GM12878 (cell line): ENCODE measurements at regions not wholly inside any gene's neighbourhood (a gene's known extent, or its start where the extent isn't known, plus 50 kb on each side); places are given as distances from the start of the nearest gene placed in this dataset.

Source experiments
- ATAC-seq: fragments of 200-7000 bp; cut with Tn5 transposase; 3 replicates; pipeline ENCODE4 v1.9.1; 2020; ENCODE audit warnings: mild to moderate bottlenecking, moderate library complexity
- BruUV-seq: library from RNA; stranded (reverse); fragments of 400-500 nt; replicated peaks from 2 replicates; lab custom pipeline; 2021; lab: Mats Ljungman, UMichigan
- CTCF ChIA-PET: fragments of 300-600 bp; sonication (Branson Sonifier 250); formaldehyde crosslinking; extraction: SDS; loops from one replicate; lab custom pipeline; 2021; ENCODE audit warnings: inconsistent platforms; lab: Yijun Ruan, JAX
- POLR2A ChIA-PET: fragments of 350-600 bp; formaldehyde crosslinking; extraction: SDS; loops from one replicate; lab custom pipeline; 2021; ENCODE audit warnings: inconsistent platforms; lab: Charles Lee
- RAD21 ChIA-PET: fragments of 300-600 bp; sonication (Branson Sonifier 250); formaldehyde crosslinking; loops from one replicate; lab custom pipeline; 2023; ENCODE audit warnings: antibody characterized with exemption; ENCODE audit not compliant: unreplicated experiment; lab: Charles Lee
- SMC1A ChIA-PET: fragments of 300-600 bp; sonication (Branson Sonifier 250); formaldehyde crosslinking; loops from one replicate; lab custom pipeline; 2023; ENCODE audit not compliant: unreplicated experiment, uncharacterized antibody; lab: Charles Lee
- DNase-seq: peaks from one replicate; pipeline ENCODE4 v3.0.0-alpha.2; 2011; ENCODE audit warnings: low read depth, low spot score
- FAIRE-seq: peaks from 3 replicates; lab custom pipeline; 2011; peaks lifted over from hg19 to GRCh38; lab: Jason Lieb, UNC
- H2AFZ ChIP-seq: 2 replicates; pipeline ENCODE4 v1.6.0; 2011; ENCODE audit warnings: low read depth, low read length, control low read depth; ENCODE audit not compliant: control insufficient read depth
- H3K27ac ChIP-seq: 2 replicates; pipeline ENCODE4 v1.5.1; 2011; ENCODE audit warnings: control low read depth; ENCODE audit not compliant: control insufficient read depth, insufficient read depth
- H3K27me3 ChIP-seq, 2 experiments: replicated peaks in 1 of 2; 2 replicates each; pipeline versions ENCODE4 v1.6.0 to v1.6.1; 2011; ENCODE audit warnings: low read length in 1 of 2; ENCODE audit not compliant: control insufficient read depth in 2 of 2, insufficient read depth in 2 of 2
- H3K36me3 ChIP-seq, 2 experiments: 2 replicates each; pipeline ENCODE4 v1.5.1; 2011; ENCODE audit warnings: low read length in 1 of 2; ENCODE audit not compliant: control insufficient read depth in 2 of 2, insufficient read depth in 2 of 2
- H3K4me1 ChIP-seq: 2 replicates; pipeline ENCODE4 v1.6.1; 2011; ENCODE audit warnings: mild to moderate bottlenecking, low read length, moderate library complexity, mixed read lengths; ENCODE audit not compliant: control insufficient read depth, insufficient read depth
- H3K4me2 ChIP-seq: 2 replicates; pipeline ENCODE4 v1.6.0; 2011; ENCODE audit warnings: control low read depth; ENCODE audit not compliant: control insufficient read depth, insufficient read depth
- H3K4me3 ChIP-seq: fragments of 200-600 bp; sonication (generic); 2 replicates; pipeline ENCODE4 v1.5.1; 2016
- H3K79me2 ChIP-seq: 2 replicates; pipeline ENCODE4 v1.6.0; 2011; ENCODE audit warnings: low read length; ENCODE audit not compliant: control insufficient read depth, insufficient read depth
- H3K9ac ChIP-seq: 2 replicates; pipeline ENCODE4 v1.8.0; 2011; ENCODE audit warnings: low read length, control low read depth, mixed read lengths; ENCODE audit not compliant: control insufficient read depth, insufficient read depth
- H3K9me3 ChIP-seq: replicated peaks from 3 replicates; pipeline ENCODE4 v1.5.1; 2011; ENCODE audit warnings: mild to moderate bottlenecking, low read length; ENCODE audit not compliant: control insufficient read depth, insufficient read depth
- H4K20me1 ChIP-seq: 2 replicates; pipeline ENCODE4 v1.6.0; 2011; ENCODE audit not compliant: control insufficient read depth, insufficient read depth
- ATF3 ChIP-seq: IDR thresholded peaks from 2 replicates; pipeline ENCODE4 v1.6.1; 2011; ENCODE audit warnings: low read depth, mild to moderate bottlenecking, low read length, moderate library complexity, borderline replicate concordance; ENCODE audit errors: extremely low read depth
- EGR1 ChIP-seq, 2 experiments: IDR thresholded peaks; 1 replicate in 1 of 2; 2 replicates in 1 of 2; pipeline ENCODE4 v1.6.1; 2011 to 2012; ENCODE audit warnings: low read depth in 2 of 2, low read length in 2 of 2, borderline replicate concordance in 1 of 2, mild to moderate bottlenecking in 1 of 2, moderate library complexity in 1 of 2
- EZH2 ChIP-seq: IDR thresholded peaks from 2 replicates; pipeline ENCODE4 v1.6.1; 2012; ENCODE audit warnings: low read depth, mild to moderate bottlenecking, control low read depth, inconsistent platforms, low read length, borderline replicate concordance; ENCODE audit not compliant: control insufficient read depth
- IKZF2 ChIP-seq, 2 experiments: fragments of 450-650 bp; IDR thresholded peaks; 2 replicates each; pipeline ENCODE4 v1.6.1; 2017; ENCODE audit warnings: mild to moderate bottlenecking in 2 of 2, moderate library complexity in 2 of 2
- IRF4 ChIP-seq: IDR thresholded peaks from 2 replicates; pipeline ENCODE4 v1.6.1; 2011; ENCODE audit warnings: low read depth, low read length
- JUNB ChIP-seq: IDR thresholded peaks from 2 replicates; pipeline ENCODE4 v1.6.1; 2016; ENCODE audit warnings: antibody characterized with exemption, mild to moderate bottlenecking
- NFYB ChIP-seq: IDR thresholded peaks from 2 replicates; pipeline ENCODE4 v1.6.1; 2011; ENCODE audit warnings: low read depth, mild to moderate bottlenecking, low read length, improper control_type of control experiment, moderate library complexity; ENCODE audit not compliant: insufficient read depth
- POLR2A ChIP-seq: IDR thresholded peaks from 2 replicates; pipeline ENCODE4 v1.6.1; 2011; ENCODE audit warnings: low read depth, mild to moderate bottlenecking, low read length
- PRDM15 ChIP-seq: fragments of 450-650 bp; formaldehyde crosslinking; IDR thresholded peaks from 2 replicates; pipeline ENCODE4 v1.4.0; 2020; ENCODE audit warnings: mild to moderate bottlenecking, moderate library complexity
- RUNX3 ChIP-seq: IDR thresholded peaks from 2 replicates; pipeline ENCODE4 v1.6.1; 2012; ENCODE audit warnings: low read length, inconsistent platforms
- SIN3A ChIP-seq: IDR thresholded peaks from 2 replicates; pipeline ENCODE4 v1.6.1; 2012; ENCODE audit warnings: low read depth, low read length, improper control_type of control experiment
- SUZ12 ChIP-seq: fragments of 200-600 bp; sonication (generic); IDR thresholded peaks from one replicate; pipeline ENCODE4 v1.6.1; 2018; ENCODE audit warnings: antibody characterized with exemption, mild to moderate bottlenecking; ENCODE audit not compliant: unreplicated experiment
- TBL1XR1 ChIP-seq: IDR thresholded peaks from 2 replicates; pipeline ENCODE4 v1.6.1; 2012; ENCODE audit warnings: low read depth, low read length, improper control_type of control experiment
- YY1 ChIP-seq: IDR thresholded peaks from 2 replicates; pipeline ENCODE4 v1.6.1; 2011; ENCODE audit warnings: low read depth, mild to moderate bottlenecking, low read length
- WGBS: methylation state at CpG from one replicate; pipeline ENCODE4 v1.1.6; 2016; ENCODE audit warnings: low lambda C conversion rate; ENCODE audit not compliant: insufficient replicate concordance, insufficient coverage; ENCODE audit errors: missing lambda C conversion rate; 5-methylcytosine and 5-hydroxymethylcytosine counted together
- in situ Hi-C: fragments of 300-500 bp; cut with MboI; formaldehyde crosslinking; loops from 9 replicates; pipeline ENCODE4 v1.14.3; 2018; ENCODE audit warnings: mixed read lengths
- intact Hi-C: fragments of 100-400 bp; cut with micrococcal nuclease; formaldehyde crosslinking; loops from one replicate; pipeline ENCODE4 v1.14.2; 2022; ENCODE audit not compliant: unreplicated experiment
- TF ChIP-seq, protein P1 (sequence below): fragments of 450-650 bp; formaldehyde crosslinking; IDR thresholded peaks from 2 replicates; pipeline ENCODE4 v1.5.0; 2022; ENCODE audit warnings: mild to moderate bottlenecking, missing genetic modification characterization
- TF ChIP-seq, protein P2 (sequence below): fragments of 450-650 bp; IDR thresholded peaks from 2 replicates; pipeline ENCODE4 v1.6.1; 2014; ENCODE audit warnings: mild to moderate bottlenecking

DNA sequence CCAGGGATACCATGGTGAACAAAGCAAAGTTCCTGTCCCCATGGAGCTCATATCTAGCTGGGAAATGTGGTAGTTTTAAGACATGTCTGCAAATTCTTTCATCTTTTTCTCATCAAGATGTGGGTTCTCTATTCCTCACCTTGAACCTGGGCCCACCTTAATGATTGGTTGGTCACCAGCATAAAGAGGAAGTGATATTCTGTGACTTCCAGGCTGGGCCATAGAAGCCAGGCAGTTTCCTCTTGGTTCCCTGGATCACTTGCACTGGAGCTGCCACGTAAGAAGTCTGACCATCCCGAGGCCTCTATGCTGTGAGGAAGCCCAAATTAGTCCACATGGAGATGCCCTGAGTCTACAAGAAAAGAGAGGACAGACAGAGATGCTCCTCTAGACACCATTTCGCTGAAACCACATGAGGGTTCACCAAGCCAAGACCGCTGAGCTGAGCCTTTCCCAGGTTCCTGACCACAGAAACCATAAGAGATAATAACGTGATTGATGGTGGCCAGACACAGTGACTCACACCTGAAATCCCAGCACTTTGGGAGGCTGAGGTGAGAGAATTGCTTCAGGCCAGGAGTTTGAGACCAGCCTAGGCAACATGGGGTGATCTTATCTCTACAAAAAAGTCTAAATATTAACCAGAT is 119.5 kb upstream of the ISX start:
- in situ Hi-C loops, result no loop called here
- no peak for FAIRE-seq
- no peak for TF ChIP-seq IRF4
- TF ChIP-seq, protein P1, sequence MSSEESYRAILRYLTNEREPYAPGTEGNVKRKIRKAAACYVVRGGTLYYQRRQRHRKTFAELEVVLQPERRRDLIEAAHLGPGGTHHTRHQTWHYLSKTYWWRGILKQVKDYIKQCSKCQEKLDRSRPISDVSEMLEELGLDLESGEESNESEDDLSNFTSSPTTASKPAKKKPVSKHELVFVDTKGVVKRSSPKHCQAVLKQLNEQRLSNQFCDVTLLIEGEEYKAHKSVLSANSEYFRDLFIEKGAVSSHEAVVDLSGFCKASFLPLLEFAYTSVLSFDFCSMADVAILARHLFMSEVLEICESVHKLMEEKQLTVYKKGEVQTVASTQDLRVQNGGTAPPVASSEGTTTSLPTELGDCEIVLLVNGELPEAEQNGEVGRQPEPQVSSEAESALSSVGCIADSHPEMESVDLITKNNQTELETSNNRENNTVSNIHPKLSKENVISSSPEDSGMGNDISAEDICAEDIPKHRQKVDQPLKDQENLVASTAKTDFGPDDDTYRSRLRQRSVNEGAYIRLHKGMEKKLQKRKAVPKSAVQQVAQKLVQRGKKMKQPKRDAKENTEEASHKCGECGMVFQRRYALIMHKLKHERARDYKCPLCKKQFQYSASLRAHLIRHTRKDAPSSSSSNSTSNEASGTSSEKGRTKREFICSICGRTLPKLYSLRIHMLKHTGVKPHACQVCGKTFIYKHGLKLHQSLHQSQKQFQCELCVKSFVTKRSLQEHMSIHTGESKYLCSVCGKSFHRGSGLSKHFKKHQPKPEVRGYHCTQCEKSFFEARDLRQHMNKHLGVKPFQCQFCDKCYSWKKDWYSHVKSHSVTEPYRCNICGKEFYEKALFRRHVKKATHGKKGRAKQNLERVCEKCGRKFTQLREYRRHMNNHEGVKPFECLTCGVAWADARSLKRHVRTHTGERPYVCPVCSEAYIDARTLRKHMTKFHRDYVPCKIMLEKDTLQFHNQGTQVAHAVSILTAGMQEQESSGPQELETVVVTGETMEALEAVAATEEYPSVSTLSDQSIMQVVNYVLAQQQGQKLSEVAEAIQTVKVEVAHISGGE (CRISPR knock-in tag), result no peak
- TF ChIP-seq RUNX3, result peak; percentile 62
- no peak for TF ChIP-seq JUNB
- no peak for TF ChIP-seq YY1
- TF ChIP-seq SIN3A, result no peak
- TF ChIP-seq, protein P2, sequence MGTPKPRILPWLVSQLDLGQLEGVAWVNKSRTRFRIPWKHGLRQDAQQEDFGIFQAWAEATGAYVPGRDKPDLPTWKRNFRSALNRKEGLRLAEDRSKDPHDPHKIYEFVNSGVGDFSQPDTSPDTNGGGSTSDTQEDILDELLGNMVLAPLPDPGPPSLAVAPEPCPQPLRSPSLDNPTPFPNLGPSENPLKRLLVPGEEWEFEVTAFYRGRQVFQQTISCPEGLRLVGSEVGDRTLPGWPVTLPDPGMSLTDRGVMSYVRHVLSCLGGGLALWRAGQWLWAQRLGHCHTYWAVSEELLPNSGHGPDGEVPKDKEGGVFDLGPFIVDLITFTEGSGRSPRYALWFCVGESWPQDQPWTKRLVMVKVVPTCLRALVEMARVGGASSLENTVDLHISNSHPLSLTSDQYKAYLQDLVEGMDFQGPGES, result no peak
- TF ChIP-seq SUZ12, result no peak
- no peak for TF ChIP-seq POLR2A
- no peak for TF ChIP-seq PRDM15 (CRISPR knock-in tag)
- TF ChIP-seq ATF3, result no peak
- no peak for TF ChIP-seq EZH2
- 0 out of 4 replicates have a peak, but pooled peaks of 1 of the 2 experiments have one; percentile 9 for TF ChIP-seq IKZF2 (IDR thresholded peaks at IDR 0.05)
- TF ChIP-seq NFYB, result 0 out of 2 replicates have a peak, but pooled peaks have one; percentile 21
- no peak for TF ChIP-seq TBL1XR1
- no peak for TF ChIP-seq EGR1 (IDR thresholded peaks at IDR 0.05; ENCODE audit: borderline replicate concordance in 1 of 2, low read depth in 2 of 2, low read length in 2 of 2)

More for the DNA sequence above, 119.5 kb upstream of the ISX start:
- Histone ChIP-seq H3K36me3 (no peaks in the 10 kb centered on the region), H3K4me2 (no peak overlapping the region), H3K27ac (no peak overlapping the region), H4K20me1 (no peaks in the 10 kb centered on the region), H3K79me2 (no peaks in the 10 kb centered on the region), H3K27me3 (no peaks in the 10 kb centered on the region), H3K4me1 (no peaks in the 10 kb centered on the region), H3K4me3 (no peak overlapping the region), H3K9ac (no peak overlapping the region), H2AFZ (no peak overlapping the region), H3K9me3 (no peaks in the 10 kb centered on the region; the same call in 2 of the 3 replicates)
- no peak for ATAC-seq
- RAD21 ChIA-PET, result no interaction called here
- no TSS peak for BruUV-seq
- SMC1A ChIA-PET, result no interaction called here
- peak; percentile 20 for DNase-seq
- CTCF ChIA-PET, result no interaction called here
- WGBS, result 29% methylated on average over 5 of the region's 5 CpGs
- intact Hi-C loops, result no loop called here
- POLR2A ChIA-PET, result interaction anchor here (0.6 kb wide), 1 partner anchor 230 kb away, joined by 4 read pairs; no protein-coding TSS in a partner anchor
